ENCODE measurements at regions not wholly inside any gene's neighbourhood (a gene's known extent, or its start where the extent isn't known, plus 50 kb on each side); places are given as distances from the start of the nearest gene placed in this dataset.

DNA sequence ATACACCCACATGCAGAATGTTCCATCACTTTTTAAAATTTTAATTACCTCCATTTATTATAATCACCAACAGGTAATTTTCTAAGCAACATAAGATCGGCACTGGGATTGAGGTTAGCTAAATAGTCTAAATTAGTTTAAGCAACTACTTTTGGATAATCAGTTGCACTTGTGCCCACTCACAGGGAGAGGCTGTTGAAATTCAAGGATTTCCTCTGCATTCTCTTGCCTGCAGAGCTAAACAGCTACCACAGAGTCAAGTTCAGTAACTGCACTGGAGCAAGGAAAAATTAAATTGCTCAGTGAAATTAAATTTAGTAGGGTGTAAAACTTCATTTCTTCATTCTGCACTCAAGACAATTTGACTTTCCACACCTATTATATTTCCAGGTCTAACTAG, 120.7 kb upstream of the CCDC28A start:
- no peaks in the 10 kb centered on the region for H3K79me2 ChIP-seq (ENCODE audit: low read length)
- no peaks in the 10 kb centered on the region for H3K4me1 ChIP-seq (ENCODE audit: low read length)
- no peak overlapping the region for H3K27ac ChIP-seq (ENCODE audit: low read length)
- no peak overlapping the region for H3K9ac ChIP-seq (ENCODE audit: low read length)
- H2AFZ ChIP-seq (ENCODE audit: low read length), result no peak overlapping the region
- H3K9me3 ChIP-seq (ENCODE audit: low read length), result no peaks in the 10 kb centered on the region
- H3K27me3 ChIP-seq (ENCODE audit: low read length), result no peaks in the 10 kb centered on the region
- H3K36me3 ChIP-seq (ENCODE audit: insufficient read depth, low read length), result no peaks in the 10 kb centered on the region
- no peak overlapping the region for H3K4me2 ChIP-seq (ENCODE audit: low read depth, low read length, poor library complexity, severe bottlenecking)
- no peaks in the 10 kb centered on the region for H3K9me2 ChIP-seq (replicated peaks; ENCODE audit: insufficient read depth, low read length)
- DNase-seq, result no peak
- H4K20me1 ChIP-seq (ENCODE audit: insufficient read depth, low read depth, low read length), result no peaks in the 10 kb centered on the region
- no peak overlapping the region for H3K4me3 ChIP-seq (ENCODE audit: low read length)

DNA sequence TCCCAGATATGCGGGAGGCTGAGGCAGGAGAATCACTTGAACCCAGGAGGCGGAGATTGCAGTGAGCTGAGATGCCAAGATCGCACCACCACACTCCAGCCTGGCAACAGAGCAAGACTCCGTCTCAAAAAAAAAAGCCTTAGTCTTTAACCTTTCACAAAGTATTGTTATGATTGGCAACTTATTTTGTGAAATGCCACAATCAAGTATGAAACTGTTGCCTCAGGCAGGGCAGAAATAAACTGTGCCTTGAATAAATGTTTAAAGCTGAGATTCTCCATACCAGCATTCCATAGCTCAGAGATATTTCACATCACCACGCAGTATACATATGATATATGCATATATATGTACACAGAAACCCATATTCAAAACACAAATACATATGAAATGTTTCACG, 120.1 kb upstream of the CCDC28A start:
- Histone ChIP-seq H3K4me1 (ENCODE audit: low read length) (no peaks in the 10 kb centered on the region), H3K36me3 (ENCODE audit: insufficient read depth, low read length) (no peaks in the 10 kb centered on the region), H3K9ac (ENCODE audit: low read length) (no peak overlapping the region), H3K4me3 (ENCODE audit: low read length) (no peak overlapping the region), H3K9me3 (ENCODE audit: low read length) (no peaks in the 10 kb centered on the region), H4K20me1 (ENCODE audit: insufficient read depth, low read depth, low read length) (no peaks in the 10 kb centered on the region), H3K4me2 (ENCODE audit: low read depth, low read length, poor library complexity, severe bottlenecking) (no peak overlapping the region), H3K27ac (ENCODE audit: low read length) (no peak overlapping the region), H2AFZ (ENCODE audit: low read length) (no peak overlapping the region), H3K9me2 (replicated peaks; ENCODE audit: insufficient read depth, low read length) (no peaks in the 10 kb centered on the region), H3K79me2 (ENCODE audit: low read length) (no peaks in the 10 kb centered on the region), H3K27me3 (ENCODE audit: low read length) (no peaks in the 10 kb centered on the region)
- no peak for DNase-seq

DNA sequence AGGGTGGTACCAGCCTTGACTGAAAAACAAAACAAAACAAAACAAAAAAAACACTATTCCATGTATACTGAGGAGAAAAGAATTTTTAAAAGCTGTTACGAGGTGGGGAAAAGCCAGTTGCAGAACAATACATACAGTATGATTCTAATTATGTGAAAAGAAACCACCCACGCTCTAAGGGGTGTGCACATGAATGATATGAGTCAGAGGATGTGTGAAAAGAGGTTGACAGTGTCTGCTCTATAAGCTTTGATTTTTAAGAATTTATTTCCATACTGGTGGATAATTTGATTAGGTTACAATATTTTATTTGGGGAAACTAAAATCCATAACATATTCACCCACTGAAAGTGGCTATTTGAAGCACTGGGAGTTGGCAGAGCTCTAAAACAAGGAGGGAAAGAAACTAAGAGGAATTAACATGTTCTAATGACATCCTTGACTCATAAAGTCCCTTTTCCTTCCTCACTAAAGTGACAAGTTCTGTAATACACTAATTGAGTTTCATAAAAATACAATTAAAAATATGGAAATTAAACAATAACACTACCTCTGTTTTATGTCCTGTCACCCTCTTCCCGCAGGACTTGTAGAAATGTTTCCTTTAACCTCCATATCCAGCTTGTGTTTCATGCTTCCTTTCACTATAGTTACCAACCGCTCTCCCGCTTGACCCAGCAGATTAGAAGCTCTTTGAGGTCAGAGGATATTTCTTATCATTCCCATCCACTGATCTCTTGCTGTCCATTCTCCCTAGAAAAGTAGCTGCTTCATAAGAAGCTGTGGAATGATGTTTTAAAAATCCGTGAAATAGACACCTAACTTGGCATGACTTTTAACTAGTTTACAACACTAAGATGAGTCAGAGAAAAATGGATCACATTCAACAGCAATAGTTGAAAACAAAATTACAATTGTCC, 118.6 kb upstream of the CCDC28A start:
- Histone ChIP-seq H3K9me3 (ENCODE audit: low read length) (no peaks in the 10 kb centered on the region), H3K4me2 (ENCODE audit: low read depth, low read length, poor library complexity, severe bottlenecking) (no peak overlapping the region), H3K27ac (ENCODE audit: low read length) (no peak overlapping the region), H3K79me2 (ENCODE audit: low read length) (no peaks in the 10 kb centered on the region), H3K36me3 (ENCODE audit: insufficient read depth, low read length) (no peaks in the 10 kb centered on the region), H3K4me1 (ENCODE audit: low read length) (no peaks in the 10 kb centered on the region), H2AFZ (ENCODE audit: low read length) (no peak overlapping the region), H3K27me3 (ENCODE audit: low read length) (no peaks in the 10 kb centered on the region), H3K9ac (ENCODE audit: low read length) (no peak overlapping the region), H3K9me2 (replicated peaks; ENCODE audit: insufficient read depth, low read length) (no peaks in the 10 kb centered on the region), H3K4me3 (ENCODE audit: low read length) (no peak overlapping the region), H4K20me1 (ENCODE audit: insufficient read depth, low read depth, low read length) (no peaks in the 10 kb centered on the region)
- DNase-seq, result no peak

DNA sequence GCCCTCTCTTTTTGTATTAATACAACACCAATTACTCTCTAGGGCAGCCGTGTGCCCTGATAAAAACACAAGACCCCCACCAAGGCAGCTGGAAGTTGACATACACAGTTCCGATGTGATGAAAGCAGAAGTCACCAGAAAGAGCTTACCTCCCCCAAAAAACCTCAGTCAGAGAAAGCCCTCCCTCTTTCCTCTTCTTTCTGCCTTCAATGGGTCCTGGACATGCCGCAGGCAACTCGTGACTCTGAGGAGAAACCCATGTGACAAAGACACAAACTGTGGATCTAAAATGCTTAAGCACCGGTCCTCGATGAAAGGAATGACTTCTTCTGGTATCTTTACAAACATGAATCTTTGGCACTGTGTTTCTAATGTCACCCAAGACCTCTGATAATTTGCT, 117.7 kb upstream of the CCDC28A start:
- Histone ChIP-seq H3K79me2 (ENCODE audit: low read length) (no peaks in the 10 kb centered on the region), H3K4me1 (ENCODE audit: low read length) (no peaks in the 10 kb centered on the region), H4K20me1 (ENCODE audit: insufficient read depth, low read depth, low read length) (no peaks in the 10 kb centered on the region), H3K27ac (ENCODE audit: low read length) (no peak overlapping the region), H3K36me3 (ENCODE audit: insufficient read depth, low read length) (no peaks in the 10 kb centered on the region), H3K9me3 (ENCODE audit: low read length) (no peaks in the 10 kb centered on the region), H3K4me2 (ENCODE audit: low read depth, low read length, poor library complexity, severe bottlenecking) (no peak overlapping the region), H3K9me2 (replicated peaks; ENCODE audit: insufficient read depth, low read length) (no peaks in the 10 kb centered on the region), H3K9ac (ENCODE audit: low read length) (no peak overlapping the region), H3K27me3 (ENCODE audit: low read length) (no peaks in the 10 kb centered on the region), H2AFZ (ENCODE audit: low read length) (no peak overlapping the region), H3K4me3 (ENCODE audit: low read length) (no peak overlapping the region)
- no peak for DNase-seq

DNA sequence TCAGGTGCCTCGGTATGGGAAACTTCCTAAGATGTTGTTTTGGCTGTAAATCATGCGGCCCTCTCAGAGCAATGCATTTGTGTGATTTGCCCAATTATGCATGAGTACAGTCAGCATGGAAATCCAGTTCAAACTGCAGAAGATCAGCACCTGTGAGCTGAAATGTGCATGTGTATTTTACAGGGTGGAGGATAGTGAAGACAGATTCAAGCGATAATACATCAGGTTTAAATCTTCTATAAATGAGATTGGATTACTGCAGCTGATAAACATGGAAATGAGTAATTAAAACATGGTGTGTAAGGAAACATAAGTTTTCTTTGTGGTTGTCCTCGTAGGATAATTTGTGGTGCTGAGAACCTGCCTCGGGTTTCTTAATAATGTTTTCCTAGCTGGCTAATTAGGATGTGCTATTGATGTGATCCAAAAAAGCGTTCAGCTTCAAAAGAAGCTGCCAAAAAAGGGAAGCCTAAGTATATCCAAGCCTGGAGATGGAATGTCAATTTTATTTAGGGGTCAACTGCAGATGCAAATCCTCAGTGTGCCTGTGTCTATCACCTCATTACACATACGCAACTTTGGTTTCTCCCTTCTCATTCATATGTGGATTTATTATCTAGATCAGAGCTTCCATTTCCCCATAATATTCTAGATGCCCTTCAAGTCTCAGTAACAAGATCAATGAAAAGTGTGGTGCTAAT, 117.1 kb upstream of the CCDC28A start:
- no peak overlapping the region for H2AFZ ChIP-seq (ENCODE audit: low read length)
- no peak overlapping the region for H3K9ac ChIP-seq (ENCODE audit: low read length)
- no peaks in the 10 kb centered on the region for H3K27me3 ChIP-seq (ENCODE audit: low read length)
- no peak for DNase-seq
- no peaks in the 10 kb centered on the region for H4K20me1 ChIP-seq (ENCODE audit: insufficient read depth, low read depth, low read length)
- H3K9me3 ChIP-seq (ENCODE audit: low read length), result no peaks in the 10 kb centered on the region
- no peak overlapping the region for H3K4me2 ChIP-seq (ENCODE audit: low read depth, low read length, poor library complexity, severe bottlenecking)
- H3K4me3 ChIP-seq (ENCODE audit: low read length), result no peak overlapping the region
- no peaks in the 10 kb centered on the region for H3K9me2 ChIP-seq (replicated peaks; ENCODE audit: insufficient read depth, low read length)
- no peaks in the 10 kb centered on the region for H3K4me1 ChIP-seq (ENCODE audit: low read length)
- H3K79me2 ChIP-seq (ENCODE audit: low read length), result no peaks in the 10 kb centered on the region
- no peak overlapping the region for H3K27ac ChIP-seq (ENCODE audit: low read length)
- H3K36me3 ChIP-seq (ENCODE audit: insufficient read depth, low read length), result no peaks in the 10 kb centered on the region

DNA sequence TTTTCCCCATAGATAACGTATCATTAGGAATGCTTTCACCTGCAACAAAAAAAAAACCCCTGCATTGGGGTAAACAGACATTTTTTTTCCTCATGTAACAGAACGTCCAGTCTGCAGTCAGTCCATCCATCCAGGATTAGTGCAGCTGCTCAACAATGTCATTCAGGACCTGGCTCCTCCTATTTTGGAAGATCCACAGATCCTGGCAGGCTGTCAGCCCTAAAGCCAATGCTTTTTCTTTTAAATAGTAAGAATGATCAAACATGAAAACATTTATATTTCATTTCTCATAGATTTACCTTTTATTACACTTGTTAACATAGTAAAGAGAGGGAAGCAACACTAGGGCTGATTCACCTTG, 116.5 kb upstream of the CCDC28A start:
- no peaks in the 10 kb centered on the region for H3K36me3 ChIP-seq (ENCODE audit: insufficient read depth, low read length)
- H2AFZ ChIP-seq (ENCODE audit: low read length), result no peak overlapping the region
- H3K27me3 ChIP-seq (ENCODE audit: low read length), result no peaks in the 10 kb centered on the region
- H3K79me2 ChIP-seq (ENCODE audit: low read length), result no peaks in the 10 kb centered on the region
- H3K4me3 ChIP-seq (ENCODE audit: low read length), result no peak overlapping the region
- no peaks in the 10 kb centered on the region for H3K9me2 ChIP-seq (replicated peaks; ENCODE audit: insufficient read depth, low read length)
- no peak overlapping the region for H3K9ac ChIP-seq (ENCODE audit: low read length)
- no peak overlapping the region for H3K4me2 ChIP-seq (ENCODE audit: low read depth, low read length, poor library complexity, severe bottlenecking)
- no peak overlapping the region for H3K27ac ChIP-seq (ENCODE audit: low read length)
- H3K9me3 ChIP-seq (ENCODE audit: low read length), result no peaks in the 10 kb centered on the region
- no peaks in the 10 kb centered on the region for H3K4me1 ChIP-seq (ENCODE audit: low read length)
- no peak for DNase-seq
- H4K20me1 ChIP-seq (ENCODE audit: insufficient read depth, low read depth, low read length), result no peaks in the 10 kb centered on the region

DNA sequence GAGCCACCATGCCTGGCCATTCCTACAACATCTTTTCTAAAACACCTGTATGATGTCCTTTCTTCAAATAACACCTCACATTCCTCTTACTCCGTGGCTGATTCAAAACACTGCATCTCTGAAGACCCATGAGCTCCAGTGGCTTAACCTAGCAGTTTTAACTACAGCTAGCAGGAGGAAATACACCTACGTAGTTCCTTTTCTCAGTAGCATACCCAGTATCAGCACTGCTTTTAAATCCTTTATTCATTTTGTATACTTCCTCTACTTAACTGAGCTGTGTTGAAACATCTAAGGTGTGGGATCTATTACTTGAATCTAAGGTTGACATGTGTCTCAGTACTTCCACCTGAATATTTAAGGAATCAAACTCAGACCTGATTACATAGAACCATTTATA, 113.6 kb upstream of the CCDC28A start:
- no peak overlapping the region for H3K9ac ChIP-seq (ENCODE audit: low read length)
- no peaks in the 10 kb centered on the region for H3K4me1 ChIP-seq (ENCODE audit: low read length)
- H3K9me2 ChIP-seq (replicated peaks; ENCODE audit: insufficient read depth, low read length), result no peaks in the 10 kb centered on the region
- H3K27me3 ChIP-seq (ENCODE audit: low read length), result no peaks in the 10 kb centered on the region
- no peak overlapping the region for H2AFZ ChIP-seq (ENCODE audit: low read length)
- H3K27ac ChIP-seq (ENCODE audit: low read length), result no peak overlapping the region
- no peak overlapping the region for H3K4me2 ChIP-seq (ENCODE audit: low read depth, low read length, poor library complexity, severe bottlenecking)
- H3K79me2 ChIP-seq (ENCODE audit: low read length), result no peaks in the 10 kb centered on the region
- H4K20me1 ChIP-seq (ENCODE audit: insufficient read depth, low read depth, low read length), result no peaks in the 10 kb centered on the region
- H3K9me3 ChIP-seq (ENCODE audit: low read length), result no peaks in the 10 kb centered on the region
- H3K4me3 ChIP-seq (ENCODE audit: low read length), result no peak overlapping the region
- peak; percentile 24 for DNase-seq
- no peaks in the 10 kb centered on the region for H3K36me3 ChIP-seq (ENCODE audit: insufficient read depth, low read length)

DNA sequence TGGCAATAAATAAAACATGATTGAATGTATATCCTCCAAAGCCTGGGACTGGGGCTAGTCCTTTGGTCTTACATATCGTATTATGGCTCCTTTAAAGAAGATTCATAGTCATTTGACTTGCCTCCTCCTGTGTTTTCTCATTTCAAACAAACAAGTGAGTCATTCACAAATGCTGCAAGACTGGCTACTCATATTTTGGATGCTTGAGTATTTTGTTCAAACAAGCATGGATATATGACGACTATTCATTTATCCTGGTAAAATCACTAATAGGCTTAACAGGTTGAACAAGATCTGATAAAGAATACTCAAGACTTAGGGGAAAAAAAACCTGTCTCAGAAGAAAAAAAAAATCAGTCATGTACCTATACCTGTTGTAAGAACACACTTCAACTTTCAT, 111.1 kb upstream of the CCDC28A start:
- Histone ChIP-seq H3K9me3 (ENCODE audit: low read length) (no peaks in the 10 kb centered on the region), H3K4me2 (ENCODE audit: low read depth, low read length, poor library complexity, severe bottlenecking) (no peak overlapping the region), H4K20me1 (ENCODE audit: insufficient read depth, low read depth, low read length) (no peaks in the 10 kb centered on the region), H3K27ac (ENCODE audit: low read length) (no peak overlapping the region), H3K27me3 (ENCODE audit: low read length) (no peaks in the 10 kb centered on the region), H3K36me3 (ENCODE audit: insufficient read depth, low read length) (no peaks in the 10 kb centered on the region), H3K4me1 (ENCODE audit: low read length) (no peaks in the 10 kb centered on the region), H3K9ac (ENCODE audit: low read length) (no peak overlapping the region), H3K4me3 (ENCODE audit: low read length) (no peak overlapping the region), H3K9me2 (replicated peaks; ENCODE audit: insufficient read depth, low read length) (no peaks in the 10 kb centered on the region), H2AFZ (ENCODE audit: low read length) (no peak overlapping the region), H3K79me2 (ENCODE audit: low read length) (no peaks in the 10 kb centered on the region)
- DNase-seq, result no peak
